Esophagus mucosa (tissue), 1 donor: ENCODE measurements at regions not wholly inside any gene's neighbourhood (a gene's known extent, or its start where the extent isn't known, plus 50 kb on each side); places are given as distances from the start of the nearest gene placed in this dataset.
"Not testable (repeated sequence)": the region's sequence is repeated elsewhere in the genome, so short reads cannot be mapped to it uniquely, and the experiment has no call there.

Source experiments
- ATAC-seq: fragments of 200-7000 bp; cut with Tn5 transposase; one replicate; pipeline ENCODE4 v1.9.1; 2020
- donor health status: DM: yes; HTN: yes; CAD: no.

DNA sequence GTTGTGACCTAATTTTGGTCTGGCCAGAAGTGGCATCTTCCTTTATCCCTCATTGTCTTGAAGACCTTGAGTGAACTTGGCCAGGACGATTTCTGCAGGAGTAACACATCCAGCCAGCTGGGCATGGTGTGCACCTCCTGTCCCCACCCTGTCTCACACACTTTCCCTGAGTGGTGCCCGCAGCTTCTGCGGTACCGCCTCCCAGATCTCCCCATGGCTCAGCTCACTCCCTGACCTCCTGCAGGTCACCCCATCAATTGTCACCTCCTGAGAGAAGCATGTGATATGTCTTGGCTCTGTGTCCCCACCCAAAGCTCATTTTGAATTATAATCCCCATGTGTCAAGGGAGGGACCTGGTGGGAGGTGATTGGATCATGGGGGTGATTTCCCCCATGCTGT lies 50.2 kb upstream of the TP53I11 start:
- ATAC-seq, result no peak

DNA sequence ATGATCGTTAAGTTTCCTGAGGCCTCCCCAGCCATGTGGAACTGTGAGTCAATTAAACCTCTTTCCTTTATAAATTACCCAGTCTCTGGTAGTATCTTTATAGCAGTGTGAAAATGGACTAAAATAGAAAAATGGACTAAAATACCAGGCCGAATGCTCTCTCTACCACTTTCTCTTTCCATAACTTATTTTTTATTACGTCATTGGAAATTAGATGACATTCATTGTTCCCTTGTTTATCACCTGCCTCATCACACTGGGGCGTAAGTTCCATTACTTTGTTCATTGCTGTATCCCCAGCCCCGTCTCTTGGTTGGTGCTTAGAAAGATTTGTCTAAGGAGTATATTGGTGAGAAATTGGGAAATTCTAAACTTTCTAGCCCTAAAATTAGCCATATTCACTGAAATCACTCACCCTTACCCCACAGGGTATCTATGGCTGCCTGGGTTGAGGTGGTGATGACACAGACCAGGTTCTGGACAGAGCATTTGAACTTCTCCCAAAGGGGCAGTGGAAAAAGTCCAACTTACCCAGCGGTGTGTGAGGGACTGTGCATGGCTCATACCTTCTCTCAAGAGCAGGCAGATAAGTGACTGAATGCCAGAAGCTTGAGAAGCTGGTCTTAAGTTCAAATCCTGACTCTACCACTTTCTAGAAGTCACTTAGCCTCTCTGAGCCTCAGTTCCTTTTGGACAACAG lies 50.9 kb upstream of the TP53I11 start:
- ATAC-seq, result no peak

DNA sequence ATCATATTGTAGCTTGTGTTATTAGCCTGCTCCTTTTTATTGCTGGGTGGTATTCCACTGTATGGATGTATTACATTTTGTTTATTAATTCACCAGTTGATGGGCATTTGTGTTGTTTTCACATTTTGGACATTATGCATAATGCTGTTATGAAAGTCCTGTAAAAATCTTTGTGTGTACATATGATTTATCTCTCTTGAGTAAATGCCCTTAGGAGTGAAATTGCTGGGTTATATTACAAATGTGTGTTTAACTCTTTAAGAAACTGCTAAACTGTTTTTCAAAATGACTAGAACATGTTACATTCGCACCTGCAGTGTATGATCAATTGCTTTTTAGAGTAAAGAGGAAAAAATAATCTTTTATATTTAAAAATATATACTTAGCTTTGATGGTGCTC lies 54.4 kb upstream of the TP53I11 start:
- ATAC-seq, result no peak

DNA sequence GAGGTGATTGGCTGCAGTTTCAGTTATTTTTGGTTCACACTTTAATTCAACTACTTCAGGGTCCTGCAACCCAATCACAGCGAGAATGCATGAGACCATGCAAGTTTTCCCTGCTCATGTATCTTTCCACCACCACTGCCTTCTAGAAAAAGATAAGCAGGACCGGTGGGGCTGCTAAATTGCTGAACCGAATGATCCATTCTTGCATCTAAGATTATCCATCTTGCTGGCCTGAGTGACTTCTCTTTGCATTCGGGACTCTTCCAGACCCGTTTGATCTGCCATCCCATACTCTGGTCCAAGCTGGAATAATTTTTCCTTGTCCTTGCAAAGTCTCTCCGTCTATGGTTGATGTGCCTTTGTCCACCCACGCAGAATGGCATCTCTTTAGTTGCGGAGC lies 56.3 kb upstream of the TP53I11 start:
- no peak for ATAC-seq

DNA sequence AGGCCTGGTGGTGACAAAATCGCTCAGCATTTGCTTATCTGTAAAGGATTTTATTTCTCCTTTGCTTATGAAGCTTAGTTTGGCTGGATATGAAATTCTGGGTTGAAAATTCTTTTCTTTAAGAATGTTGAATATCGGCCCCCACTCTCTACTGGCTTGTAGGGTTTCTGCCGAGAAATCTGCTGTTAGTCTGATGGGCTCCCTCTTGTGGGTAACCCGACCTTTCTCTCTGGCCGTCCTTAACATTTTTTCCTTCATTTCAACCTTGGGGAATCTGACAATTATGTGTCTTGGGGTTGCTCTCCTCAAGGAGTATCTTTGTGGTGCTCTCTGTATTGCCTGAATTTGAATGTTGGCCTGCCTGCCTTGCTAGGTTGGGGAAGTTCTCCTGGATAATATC lies 65.3 kb upstream of the TP53I11 start:
- not testable (repeated sequence) for ATAC-seq

DNA sequence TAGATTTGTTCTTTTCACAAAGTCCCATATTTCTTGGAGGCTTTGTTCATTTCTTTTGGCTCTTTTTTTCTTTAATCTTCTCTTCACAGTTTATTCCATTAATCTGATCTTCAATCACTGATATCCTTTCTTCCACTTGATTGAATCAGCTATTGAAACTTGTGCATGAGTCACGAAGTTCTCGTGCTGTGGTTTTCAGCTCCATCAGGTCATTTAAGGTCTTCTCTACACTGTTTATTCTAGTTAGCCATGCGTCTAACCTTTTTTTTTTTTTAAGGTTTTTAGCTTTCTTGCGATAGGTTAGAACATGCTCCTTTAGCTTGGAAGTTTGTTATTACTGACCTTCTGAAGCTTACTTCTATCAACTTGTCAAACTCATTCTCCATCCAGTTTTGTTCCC lies 65.8 kb upstream of the TP53I11 start:
- not testable (repeated sequence) for ATAC-seq

DNA sequence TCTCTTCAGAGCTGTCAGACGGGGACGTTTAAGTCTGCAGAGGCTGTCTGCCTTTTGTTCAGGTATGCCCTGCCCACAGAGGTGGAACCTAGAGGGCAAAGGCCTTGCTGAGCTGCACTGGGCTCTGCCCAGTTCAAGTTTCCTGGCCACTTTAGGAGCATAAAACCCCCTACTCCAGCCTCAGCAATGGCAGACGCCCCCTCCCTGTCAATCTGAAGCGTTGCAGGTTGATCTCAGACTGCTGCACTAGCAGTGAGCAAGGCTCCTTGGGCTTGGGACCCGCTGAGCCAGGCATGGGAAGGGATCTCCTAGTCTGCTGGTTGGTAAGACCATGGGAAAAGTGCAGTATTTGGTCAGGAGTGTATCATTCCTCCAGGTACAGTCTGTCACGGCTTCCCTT lies 66.6 kb upstream of the TP53I11 start:
- ATAC-seq, result no peak

DNA sequence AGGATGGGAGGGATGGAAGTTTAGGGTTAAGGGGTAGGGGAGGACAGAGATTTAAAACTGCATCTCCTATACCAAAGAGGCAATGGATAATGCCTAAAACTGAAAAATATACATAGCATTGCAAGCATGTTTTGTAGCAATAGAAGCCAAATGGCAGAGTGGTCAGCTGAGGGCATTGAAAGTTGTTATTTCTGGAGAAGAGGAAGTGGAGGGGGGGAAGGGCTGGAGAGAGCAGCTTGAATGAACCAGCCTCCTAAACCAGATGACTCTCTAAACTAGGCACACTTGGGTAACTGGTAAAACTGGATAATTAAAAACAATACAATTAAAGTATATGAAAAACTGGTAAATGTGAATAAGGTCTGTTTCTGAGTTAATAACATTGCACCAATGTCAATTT lies 70.3 kb upstream of the TP53I11 start:
- no peak for ATAC-seq

DNA sequence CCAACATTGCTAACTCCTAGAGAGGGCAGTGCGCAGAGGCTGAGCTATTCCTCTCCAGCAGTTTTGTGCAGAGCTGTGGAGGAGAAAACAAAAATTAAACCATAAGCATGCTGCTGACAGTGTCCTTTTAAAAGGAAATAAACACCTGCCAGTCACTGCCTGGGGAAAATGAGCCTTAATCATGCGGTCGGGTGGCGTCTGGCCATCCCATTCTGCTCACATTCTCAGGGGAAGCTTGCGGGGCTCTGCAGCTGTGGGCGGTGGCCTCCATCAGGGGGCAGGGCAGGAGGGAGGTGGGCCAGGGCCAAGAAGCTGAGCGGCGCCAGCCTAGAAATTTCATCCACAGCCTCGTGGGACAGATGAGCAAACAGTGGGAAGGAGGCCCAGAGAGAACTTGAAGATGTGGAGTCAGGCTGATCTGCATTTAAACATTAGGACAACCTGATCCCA lies 71.0 kb upstream of the TP53I11 start:
- ATAC-seq, result no peak

DNA sequence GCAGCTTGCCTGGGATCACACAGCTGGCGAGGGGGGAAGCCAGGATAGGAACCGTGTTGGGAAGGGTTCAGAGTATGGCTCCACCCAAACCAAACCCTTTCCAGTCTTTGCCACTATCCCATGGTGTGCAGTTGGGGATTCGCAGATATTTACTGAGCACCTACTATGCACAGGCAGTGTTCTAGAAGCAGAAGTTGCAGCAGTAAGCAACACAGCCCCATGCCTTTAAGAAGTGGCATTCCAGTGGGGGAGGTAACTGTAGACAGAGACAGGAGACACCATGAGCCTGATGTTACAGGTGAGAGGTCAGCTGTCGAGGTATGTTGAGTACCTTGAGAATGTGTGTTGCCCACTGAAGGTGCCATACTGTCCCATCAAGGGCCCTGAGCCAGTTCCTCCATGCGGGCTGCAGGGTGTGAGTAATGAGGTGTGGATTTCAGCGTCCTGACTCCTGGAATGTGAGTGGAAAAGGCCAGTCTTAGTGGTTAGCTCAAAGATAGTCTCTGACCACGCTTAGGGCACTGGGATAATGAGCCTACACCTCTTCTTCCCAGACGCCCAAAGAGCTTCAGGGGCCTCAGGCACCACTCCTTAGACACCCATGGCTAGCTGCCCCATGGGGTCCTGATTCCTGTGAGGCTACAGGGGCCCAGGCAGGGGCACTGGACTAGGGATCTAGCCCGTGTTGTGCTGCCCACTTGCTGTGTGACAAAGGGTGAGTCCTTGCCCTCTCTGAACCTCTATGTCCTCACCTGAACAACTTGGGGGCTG lies 71.8 kb upstream of the TP53I11 start:
- ATAC-seq, result no peak

DNA sequence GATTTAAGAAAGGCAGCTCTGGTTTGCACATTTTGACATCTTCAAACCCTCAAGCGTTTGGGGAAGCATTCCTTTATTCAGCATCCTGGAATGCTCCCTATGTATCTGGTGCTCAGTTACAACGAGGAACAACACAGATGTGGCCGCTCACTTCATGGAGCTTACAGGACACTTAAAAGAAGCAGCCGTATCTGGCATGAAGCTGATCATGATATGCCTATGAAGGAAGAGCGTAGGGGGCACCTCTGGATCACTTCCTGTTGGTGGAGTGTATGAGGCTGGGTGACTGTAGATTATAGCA lies 72.3 kb upstream of the TP53I11 start:
- no peak for ATAC-seq

DNA sequence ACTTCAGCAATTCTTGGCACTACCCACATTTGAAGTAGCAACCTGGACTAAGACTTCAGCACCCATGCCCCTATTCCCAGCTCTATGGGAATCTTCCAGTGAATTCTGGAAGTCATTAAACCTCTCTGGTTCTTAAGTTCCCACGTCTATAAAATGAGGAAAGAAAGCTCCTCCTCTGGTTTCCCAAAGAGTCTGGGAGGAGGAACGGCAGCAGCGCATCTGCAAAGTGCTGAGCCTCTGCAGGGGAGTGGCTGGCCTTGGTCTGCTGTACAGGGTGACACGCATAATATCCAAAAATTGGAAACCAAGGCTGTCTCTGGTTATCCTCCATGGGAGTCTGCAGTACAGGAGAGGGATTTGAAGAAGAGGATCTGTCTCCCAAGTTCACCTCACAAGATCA lies 73.6 kb upstream of the TP53I11 start:
- ATAC-seq, result no peak

DNA sequence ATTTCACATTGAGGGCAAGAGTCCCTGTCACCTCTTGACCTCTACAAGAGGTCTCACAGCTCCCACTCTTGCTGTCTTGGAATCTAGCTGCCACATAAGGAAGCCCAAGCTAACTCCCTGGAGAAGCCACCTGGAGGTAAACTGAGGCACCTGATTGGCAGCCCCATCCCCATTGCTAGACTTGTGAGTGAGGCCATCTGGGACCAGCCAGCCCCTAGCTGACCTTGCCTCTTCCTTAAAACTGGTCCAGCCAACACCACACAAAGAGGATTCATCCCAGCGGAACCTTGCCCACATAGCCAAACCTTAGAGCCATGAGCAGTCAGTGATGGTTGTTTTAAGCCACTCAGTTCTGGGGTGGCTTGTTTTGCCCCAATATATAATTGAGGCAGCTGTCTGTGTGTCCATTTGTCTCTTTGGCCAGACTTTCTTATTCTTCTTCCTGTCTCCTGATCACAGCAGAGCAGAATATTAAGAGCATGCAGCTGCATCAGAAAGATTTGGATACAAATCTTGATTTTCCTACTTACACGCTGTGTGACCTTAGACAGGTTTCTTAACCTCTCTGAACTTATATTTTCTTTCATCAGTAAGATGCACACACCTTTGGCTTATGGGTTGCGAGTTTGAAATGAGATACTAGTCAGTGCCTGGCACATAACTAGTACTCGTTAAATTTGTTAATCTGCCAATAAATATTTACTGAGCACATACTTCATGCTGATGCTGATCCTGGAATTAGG lies 74.3 kb upstream of the TP53I11 start:
- no peak for ATAC-seq

DNA sequence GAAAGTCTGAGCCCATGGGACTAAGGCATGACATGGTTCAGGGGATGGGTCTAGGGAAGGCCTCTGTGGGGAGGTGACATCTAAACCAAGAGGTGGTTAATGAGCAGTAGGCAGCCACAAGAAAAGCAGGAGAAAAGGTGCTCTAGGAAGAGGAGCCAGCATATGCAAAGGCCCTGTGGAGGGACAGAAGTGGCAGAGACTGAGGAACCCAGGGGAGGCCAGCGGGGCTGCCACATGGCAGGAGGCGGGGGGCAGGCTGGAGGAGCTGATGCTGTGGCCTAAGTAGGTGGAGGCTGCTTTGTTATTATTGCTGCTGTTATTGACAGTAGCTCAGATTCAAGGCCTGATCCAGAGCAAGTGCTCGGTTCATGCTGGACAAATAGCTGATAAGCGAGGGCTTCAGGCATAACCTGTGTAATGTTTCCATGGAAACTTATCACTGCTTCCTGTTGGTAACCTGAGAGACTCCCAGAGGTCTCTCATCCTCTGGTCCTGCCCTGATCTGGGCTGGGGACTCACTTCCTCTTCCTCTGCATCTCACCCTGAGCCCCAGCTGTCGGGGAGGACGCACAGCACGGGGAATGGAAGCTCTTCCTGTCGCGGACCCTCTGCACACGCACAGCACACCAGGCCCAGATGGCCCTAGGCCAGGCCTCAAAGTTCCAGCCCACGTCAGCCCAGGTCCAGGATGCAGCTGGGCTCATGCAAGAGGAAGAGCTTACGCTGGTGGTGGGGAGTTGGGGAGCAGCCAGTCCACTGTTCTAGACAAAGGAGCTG lies 75.2 kb upstream of the TP53I11 start:
- ATAC-seq, result peak; percentile 54

DNA sequence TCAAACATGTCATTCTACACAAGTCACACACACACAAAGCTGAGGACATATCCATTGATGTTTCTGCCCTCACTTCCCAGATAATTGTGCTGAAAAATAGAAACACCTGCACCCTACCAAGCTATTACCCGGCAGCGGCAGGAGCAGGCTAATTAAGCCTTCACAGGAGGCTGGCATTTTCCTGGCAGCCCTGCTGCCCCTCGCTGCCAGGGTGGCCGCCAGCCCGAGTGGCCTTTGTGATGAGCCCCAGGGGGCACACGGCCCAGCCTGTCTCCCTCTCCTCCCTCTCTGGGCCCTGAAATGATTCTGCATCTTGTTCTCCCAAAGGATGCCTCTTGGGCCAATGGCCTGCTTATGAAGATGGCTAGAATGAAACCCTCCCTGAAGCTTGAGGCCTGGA lies 76.2 kb upstream of the TP53I11 start:
- no peak for ATAC-seq

DNA sequence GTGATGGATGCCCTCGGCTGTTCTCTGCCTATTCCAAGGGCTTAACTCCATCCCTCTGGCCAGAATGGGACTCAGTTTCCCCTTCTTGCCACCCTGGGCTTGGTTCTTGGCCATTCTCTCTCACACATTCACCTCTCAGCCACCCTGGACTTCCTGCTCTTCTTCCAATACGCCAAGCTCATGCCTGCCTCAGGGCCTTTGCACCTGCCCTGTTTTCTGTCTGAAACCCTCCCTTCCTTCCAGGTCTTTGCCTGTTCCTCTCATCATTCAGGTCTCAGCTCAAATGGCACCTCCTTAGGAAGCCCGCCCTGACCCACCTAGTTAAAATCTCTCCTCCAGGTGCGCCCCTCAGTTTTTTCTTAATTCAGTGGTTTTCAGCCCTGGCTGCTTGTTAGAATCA lies 76.6 kb upstream of the TP53I11 start:
- no peak for ATAC-seq

DNA sequence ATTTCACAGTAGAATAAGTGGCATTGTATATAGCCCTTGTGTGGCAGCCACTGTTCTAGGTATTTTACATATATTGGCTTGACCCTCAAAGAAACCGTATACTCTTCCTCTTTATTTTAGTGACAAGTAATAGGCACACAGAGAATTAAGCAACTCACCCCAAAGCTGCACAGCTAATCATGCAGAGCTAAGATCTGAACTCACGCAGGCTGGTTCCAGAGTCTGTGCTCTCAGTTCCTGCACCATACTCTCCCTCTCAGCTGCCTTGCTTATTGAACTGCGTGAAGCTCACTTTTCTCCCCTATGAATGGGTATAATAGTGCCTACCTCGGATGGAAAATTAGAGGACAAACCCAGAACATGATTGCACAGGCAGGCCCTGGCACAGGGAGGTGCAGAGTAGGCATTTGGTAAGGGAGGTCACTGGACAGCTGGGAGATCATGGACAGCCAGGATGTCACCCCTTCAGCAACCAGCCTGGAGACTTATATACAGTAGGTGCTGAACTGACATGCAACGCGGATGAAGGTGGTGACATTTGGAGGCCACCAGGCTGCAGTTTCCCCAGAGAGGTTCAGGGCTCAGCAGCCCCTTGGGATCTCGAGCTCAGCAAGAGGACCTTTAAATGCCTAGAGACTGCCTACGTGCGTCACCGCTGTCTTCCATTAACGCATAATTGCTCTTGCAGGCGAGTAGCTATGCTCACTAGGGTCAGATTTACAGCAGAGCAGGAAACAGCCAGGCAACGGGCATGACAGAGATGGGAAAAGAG lies 78.4 kb upstream of the TP53I11 start:
- no peak for ATAC-seq

DNA sequence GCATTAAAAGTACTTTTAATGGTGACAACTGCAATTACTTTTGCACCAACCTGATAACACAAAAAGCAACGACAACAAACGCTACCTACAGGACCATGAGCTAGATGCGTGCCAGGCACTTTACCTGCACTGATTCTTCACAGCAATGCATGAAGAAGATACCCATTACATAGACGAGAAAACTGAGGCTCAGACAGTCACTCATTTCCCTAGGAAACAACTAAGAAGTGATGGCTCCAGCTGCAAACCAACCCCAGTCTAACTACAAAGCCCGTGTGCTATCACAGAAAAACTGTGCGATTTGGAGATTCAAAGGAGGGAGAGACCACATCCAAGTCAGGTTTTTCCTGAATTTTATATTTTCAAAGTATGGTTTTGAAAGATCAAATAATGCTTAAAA lies 80.1 kb upstream of the TP53I11 start:
- ATAC-seq, result no peak

DNA sequence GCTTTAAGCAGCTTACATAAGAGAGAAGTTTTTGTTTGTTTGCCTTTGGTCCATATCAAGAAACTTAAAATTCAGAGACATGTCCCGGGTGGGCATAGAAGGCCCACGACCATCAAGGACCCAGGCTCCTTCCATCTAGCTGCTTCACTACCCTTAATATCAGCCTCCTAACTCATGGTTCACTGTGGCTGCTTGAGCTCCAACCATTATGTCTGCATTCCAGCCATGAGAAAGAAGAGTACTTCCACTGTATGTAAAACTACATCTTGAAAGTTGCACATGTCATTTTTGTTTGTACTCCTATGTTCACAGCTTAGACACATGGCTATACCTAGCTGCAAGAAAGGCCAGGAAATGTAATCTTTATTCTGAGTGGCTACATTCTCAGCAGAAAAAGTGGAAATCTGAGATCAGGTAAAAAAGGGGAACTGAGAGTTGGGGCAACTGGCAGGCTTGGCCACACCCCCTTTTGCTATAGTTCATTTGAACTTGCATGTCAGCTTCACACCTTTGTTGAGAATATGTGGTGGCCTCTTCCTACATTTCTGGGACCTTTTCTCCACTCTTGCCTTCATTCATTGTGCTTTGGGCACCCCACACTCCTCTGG lies 81.3 kb upstream of the TP53I11 start:
- no peak for ATAC-seq

DNA sequence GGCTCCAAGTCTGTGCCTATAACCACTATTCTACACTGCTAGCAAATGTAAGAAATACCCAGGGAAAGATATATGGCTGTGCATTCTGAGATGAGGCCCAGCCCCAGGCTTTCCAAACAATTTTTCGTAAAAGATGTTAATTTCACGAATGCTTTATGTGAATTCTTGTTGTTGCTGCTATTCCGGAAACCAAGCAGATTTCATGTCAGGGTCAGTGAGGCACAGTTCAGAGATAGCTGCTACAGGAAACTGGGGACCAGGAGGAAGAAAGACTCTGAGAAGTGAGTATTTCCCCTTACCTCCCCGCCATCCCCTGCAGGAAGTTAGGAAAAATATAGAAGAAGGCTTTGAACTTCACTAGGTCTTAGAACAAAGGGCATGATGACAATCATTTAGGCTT lies 84.7 kb upstream of the TP53I11 start:
- no peak for ATAC-seq

DNA sequence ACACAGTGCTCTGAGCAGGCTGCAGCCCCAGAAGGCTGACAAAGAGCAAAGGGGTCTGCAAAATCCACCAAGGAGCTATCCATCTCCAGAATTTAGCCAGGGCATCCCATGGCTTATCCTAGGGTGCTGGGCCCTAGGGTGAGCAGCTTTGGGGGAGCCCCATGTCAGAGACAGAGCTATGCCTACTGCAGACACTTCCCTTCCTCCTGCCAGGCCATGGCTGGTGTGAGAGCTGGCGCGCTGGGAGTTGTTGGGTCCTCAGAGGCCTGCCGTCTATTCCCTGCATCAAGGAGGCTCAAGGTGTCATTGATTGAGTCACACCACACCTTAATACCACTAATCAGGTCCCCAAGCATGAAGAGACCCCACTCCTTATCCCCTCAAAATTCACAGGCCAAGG lies 85.3 kb upstream of the TP53I11 start:
- ATAC-seq, result no peak

DNA sequence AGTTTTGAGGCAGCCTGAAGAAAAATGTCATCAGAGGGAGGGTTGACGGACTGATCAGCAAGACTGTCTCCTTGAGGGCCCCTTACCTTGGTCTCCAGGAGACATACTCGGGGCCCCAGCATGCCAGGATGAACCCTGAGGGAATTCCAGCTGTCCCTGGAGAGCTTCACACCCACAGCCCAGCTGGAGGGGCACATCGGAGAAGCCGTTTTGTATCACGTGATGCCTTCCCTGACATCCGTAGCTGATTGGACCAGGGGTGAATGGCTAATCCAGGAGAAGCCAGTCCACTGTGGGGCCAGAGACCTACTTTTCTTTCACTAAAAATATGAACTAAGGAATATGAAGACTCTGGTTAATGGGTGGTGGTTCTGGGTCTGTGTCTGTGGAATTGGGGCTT lies 86.0 kb upstream of the TP53I11 start:
- ATAC-seq, result no peak
